ENCODE measurements at regions not wholly inside any gene's neighbourhood (a gene's known extent, or its start where the extent isn't known, plus 50 kb on each side); places are given as distances from the start of the nearest gene placed in this dataset.
"Not testable (repeated sequence)": the region's sequence is repeated elsewhere in the genome, so short reads cannot be mapped to it uniquely, and the experiment has no call there.

DNA sequence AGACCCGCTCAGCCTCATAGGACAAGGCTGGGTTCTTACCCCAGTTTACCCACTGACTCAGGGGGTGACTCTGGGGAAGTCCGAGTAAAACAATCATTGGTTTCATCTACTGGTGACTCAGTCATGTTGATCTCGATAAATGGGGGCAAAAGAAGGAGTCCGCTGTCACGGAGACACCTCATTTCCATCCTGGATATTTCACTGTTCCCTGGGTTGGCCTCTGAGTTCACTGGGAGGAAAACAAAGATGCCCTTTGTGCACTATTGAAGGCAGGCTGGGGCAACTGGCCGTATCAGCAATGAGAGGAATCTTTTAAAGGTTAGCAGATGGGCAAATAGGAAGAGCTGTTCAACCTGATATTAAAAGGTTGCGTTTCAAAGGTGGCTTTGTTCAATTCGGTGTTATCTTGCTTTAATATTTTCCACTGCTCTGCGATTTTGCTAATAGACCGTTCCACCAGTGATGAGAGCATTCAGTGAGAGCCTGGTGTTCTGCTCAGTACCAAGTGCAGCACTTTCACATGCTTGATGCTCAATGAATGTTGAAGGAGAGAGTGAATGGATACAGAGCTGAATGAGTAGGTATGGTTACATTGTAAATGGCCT, 110.2 kb upstream of the EGFLAM start:
- DNase-seq, result no peak

GRCh38 chr5:38143384-38143783, 115.0 kb upstream of the EGFLAM start:
- no peak for DNase-seq

DNA sequence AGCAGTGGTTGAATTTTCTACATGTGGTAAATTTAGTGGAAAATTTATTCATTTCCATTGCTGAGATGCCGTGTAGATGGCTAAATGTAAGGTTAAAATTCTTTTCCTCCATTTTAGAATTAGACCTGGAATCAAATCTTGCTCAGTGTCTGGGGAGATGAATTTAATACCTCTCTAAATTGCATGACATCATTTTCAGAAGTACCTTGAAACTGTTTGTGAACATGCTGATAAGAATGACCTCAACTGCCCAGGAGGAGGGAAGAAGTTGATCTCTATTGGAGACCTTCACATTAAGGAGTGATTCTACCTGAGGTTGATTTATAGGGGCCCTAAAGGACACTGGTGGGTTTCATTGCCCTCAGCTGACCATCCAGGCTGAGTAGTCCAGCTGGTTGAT, 116.7 kb upstream of the EGFLAM start:
- DNase-seq, result no peak

DNA sequence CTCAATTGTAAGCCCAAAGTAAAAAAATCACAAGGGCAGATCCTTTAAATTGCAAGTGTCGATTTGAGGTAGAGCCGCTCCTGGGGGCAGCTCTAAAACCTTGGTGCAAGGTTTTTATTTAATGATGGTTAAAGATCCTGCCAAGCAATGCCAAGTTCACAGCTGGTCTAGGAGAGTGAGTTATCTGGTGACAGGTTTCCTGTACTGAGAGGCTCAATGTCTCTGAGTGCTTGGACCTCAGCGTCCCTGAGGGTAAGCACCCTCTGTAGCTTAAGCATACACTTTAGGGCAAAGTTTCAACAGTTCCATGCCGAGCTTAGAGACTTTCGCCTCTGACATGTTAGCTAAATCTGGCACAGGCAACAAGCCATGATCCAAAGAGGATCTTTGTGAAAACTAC, 119.8 kb upstream of the EGFLAM start:
- DNase-seq, result no peak

DNA sequence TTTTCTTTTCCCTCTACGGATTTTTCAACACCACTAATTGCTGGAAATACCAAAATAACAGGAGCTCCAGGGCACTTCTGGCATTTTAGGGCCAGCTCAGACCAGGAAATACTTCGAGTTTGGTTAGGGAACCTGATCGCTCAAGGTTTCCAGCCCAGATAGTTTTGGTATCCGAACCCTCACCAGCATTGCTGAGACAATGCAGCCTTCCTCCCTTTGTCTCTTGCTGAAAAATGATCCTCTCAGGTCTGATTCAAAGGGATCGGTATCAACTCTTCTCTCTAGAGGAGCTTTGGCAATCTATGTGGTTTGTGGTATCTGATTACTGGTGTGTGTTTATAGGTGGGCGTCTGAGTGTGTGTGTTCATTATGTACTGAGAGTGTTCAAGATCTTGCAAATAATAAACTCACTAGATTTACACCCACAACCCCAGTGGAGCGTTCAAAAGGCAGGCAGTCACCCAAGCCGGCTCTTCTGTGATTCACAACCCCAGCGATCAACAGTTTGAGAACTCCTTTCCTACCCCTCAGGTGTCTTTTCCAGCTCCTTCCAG, 122.8 kb upstream of the EGFLAM start:
- DNase-seq, result no peak

- no peak for DNase-seq
These were observed 123.5 kb upstream of the EGFLAM start for GRCh38 chr5:38134810-38135209.

GRCh38 chr5:38134294-38134693, 124.1 kb upstream of the EGFLAM start:
- DNase-seq, result not testable (repeated sequence)

- DNase-seq, result no peak
These were observed 126.7 kb upstream of the EGFLAM start for GRCh38 chr5:38131686-38132085.

GRCh38 chr5:38124321-38124720, 134.0 kb upstream of the EGFLAM start:
- DNase-seq, result no peak

DNA sequence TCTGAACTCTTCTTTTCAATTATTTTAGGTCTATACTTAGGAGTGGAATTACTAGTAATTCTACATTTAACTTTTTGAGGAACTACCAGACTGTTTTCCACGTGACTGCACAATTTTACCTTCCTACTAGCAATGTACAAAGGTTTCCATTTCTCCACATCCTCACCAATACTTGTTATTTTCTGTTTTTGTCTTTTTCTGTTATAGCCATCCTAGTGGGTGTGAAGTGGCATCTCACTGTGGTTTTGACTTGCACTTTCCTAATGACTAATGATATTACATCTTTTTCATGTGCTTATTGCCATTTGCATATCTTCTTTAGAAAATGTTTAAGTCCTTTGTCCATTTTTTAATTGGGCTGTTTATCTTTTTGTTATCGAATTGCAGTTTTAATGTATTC, 136.9 kb upstream of the EGFLAM start:
- no peak for DNase-seq

DNA sequence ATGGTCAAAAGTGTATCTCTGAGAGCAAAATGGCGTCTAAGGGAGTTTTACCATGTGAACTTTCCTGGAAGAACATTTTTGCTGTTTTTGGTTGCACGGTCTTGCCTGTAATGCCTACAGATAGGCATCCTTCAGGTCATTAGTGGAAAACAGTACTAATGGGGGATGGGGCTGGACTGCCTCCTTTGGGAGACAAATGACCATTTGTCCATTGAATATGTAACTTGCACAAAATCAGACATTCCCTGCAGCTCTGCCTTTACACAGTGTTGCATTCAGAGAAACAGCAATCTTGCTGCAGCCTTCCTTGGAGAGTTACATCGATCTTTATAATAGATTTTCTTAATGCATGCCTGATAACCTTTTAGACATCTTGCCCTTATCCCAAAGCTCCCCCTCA, 138.5 kb upstream of the EGFLAM start:
- no peak for DNase-seq

DNA sequence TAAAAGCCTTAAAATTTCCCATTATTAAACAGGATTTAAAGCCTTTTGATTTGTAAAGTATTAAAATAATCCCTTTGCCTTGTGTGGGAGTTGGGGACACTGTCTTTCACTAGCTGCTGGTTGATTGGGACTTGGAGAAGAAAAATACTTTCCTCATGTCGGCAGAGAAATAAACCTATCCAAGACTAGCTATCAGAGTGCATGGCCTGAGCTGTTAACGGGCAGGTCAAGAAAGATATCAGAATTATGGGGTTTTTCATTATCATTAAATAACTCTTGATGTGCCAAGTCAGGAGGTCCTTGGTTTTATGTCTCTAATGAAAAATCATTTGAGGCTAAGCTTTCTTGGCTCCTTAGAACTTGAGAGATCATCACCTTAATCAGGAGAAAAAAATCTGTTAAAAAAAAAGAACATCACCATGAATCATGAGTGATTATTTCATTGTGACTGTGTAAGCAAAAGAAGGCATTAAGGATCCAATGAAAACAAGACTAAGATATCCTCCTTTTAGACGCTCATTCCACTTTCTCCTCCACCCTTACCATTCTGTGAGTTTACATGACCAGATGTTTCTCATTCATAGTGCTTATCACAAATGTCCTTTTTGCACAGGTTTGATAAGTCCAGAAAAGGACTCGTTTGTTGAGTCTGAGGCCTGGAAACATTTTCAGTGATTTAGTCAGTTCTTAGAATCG, 140.4 kb upstream of the EGFLAM start:
- no peak for DNase-seq

GRCh38 chr5:38115318-38115827, 143.0 kb upstream of the EGFLAM start:
- no peak for DNase-seq

- no peak for DNase-seq
These were observed 144.5 kb upstream of the EGFLAM start for GRCh38 chr5:38113880-38114279.

DNA sequence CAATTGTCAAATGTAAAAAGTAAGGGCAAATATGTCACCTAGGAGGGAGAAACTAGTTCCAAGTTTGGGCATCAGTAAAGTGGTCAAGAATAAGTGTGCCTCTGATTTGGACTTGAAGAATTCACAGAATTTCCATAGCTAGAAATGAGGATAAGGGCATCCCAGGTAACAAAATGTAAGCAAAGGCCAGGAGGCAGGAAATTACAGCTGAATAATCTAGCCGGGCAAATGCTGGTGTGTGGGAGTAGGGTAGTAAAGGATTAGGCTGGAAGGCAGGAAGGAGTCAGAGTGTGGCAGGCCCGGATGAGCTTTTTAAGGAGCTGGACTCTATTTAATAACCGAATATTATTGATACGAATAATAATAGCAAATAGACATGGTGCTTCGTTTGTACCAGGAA, 144.9 kb upstream of the EGFLAM start:
- DNase-seq, result no peak

DNA sequence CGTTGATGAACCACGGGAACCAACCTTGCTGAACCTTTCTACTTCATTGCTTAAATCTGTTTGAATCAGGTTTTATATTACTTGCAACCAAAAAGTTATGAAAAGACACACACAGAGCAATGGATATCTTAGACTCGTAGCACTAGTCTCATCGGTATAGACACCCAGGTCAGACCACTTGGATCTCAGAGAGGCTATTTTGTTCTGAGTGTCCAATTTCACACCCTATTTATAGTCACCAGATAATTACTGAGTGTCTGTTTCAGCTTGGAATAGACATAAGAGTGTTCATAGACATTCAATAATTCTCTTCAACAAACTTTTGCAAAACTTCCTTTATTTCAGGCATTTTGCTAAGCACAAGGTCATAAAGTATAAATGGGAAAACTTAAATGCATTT, 145.4 kb upstream of the EGFLAM start:
- no peak for DNase-seq

- no peak for DNase-seq
These were observed 148.2 kb upstream of the EGFLAM start for GRCh38 chr5:38110130-38110529.

DNA sequence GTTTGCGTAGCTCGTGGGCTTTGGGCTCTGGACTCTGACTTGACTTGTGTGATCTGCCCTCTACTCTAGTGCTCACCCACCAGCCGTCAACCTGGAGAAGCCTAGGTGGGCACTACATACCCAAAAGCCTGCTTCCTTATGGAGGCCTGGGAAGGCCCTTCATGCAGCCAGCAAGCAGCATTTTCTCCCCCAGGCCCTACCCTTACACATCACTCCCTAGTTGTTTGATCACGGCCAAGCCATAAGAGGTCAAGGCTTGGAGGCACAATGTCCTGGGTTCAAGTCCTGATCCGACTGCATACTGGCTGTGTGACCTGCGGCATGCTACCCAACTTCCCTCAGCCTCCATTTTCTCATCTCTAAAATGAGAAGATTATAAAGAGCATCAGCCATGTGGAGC, 151.3 kb upstream of the EGFLAM start:
- no peak for DNase-seq

- DNase-seq, result no peak
These were observed 152.6 kb upstream of the EGFLAM start for GRCh38 chr5:38105801-38106200.

DNA sequence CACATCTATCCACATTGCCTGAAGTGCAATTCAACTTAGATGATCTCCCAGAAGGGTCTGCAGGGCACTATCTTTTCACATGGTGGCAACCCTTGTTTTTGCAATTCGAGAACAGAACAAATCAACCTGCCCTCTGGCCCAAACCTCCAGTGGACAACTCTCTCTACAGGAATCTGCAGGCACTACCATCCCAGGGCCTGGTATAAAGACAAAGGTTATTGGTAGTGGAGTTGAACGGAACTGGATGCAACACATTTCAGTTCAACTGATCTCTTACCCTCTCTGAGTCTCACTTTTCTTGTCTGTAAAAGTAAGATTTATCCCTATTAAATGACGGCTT, 153.2 kb upstream of the EGFLAM start:
- DNase-seq, result no peak

- DNase-seq, result no peak
These were observed 153.7 kb upstream of the EGFLAM start for GRCh38 chr5:38104497-38105230.

GRCh38 chr5:38101897-38102296, 156.5 kb upstream of the EGFLAM start:
- DNase-seq, result no peak

GRCh38 chr5:38099205-38100168, 158.9 kb upstream of the EGFLAM start:
- DNase-seq, result no peak
